ENCODE measurements at regions not wholly inside any gene's neighbourhood (a gene's known extent, or its start where the extent isn't known, plus 50 kb on each side); places are given as distances from the start of the nearest gene placed in this dataset.

DNA sequence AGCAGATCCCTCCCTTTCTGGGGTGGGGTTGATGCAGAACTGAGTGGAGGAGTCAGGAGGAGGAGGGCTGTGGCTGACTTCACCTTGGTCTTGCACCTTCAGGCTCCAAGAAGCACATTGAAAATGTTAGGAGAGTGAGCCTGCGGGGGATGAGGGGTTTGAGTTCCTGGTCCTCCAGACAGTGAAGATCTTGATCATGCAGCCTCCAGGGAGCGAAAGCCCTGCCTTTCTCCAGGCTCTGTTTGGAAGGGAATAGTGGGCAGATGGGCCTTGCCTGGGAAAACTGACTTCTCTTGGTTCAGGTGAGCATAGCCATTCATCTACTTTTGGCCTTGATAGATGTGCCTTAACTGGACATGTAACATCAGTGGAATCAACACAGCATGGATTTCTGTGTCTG, 267.6 kb upstream of the B3GAT1 start:
- 87 to 88% methylated on average over 2 of the region's 2 CpGs for WGBS, 2 donors
- Histone ChIP-seq H3K4me3 (no peak overlapping the region), H3K27me3 (no peaks in the 10 kb centered on the region), H3K4me1 (no peaks in the 10 kb centered on the region), H3K9me3 (no peaks in the 10 kb centered on the region), H3K27ac (no peak overlapping the region), H3K36me3 (replicated peaks in 1 of 2; ENCODE audit: insufficient read depth in 1 of 2, low read depth in 2 of 2) (no peaks in the 10 kb centered on the region)
- ATAC-seq (no peak), DNase-seq (no peak)
- intact Hi-C loops (cut with DNase I): no loop called here
- TF ChIP-seq, protein P1, sequence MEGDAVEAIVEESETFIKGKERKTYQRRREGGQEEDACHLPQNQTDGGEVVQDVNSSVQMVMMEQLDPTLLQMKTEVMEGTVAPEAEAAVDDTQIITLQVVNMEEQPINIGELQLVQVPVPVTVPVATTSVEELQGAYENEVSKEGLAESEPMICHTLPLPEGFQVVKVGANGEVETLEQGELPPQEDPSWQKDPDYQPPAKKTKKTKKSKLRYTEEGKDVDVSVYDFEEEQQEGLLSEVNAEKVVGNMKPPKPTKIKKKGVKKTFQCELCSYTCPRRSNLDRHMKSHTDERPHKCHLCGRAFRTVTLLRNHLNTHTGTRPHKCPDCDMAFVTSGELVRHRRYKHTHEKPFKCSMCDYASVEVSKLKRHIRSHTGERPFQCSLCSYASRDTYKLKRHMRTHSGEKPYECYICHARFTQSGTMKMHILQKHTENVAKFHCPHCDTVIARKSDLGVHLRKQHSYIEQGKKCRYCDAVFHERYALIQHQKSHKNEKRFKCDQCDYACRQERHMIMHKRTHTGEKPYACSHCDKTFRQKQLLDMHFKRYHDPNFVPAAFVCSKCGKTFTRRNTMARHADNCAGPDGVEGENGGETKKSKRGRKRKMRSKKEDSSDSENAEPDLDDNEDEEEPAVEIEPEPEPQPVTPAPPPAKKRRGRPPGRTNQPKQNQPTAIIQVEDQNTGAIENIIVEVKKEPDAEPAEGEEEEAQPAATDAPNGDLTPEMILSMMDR (IDR thresholded peaks at IDR 0.05): no peak
- TF ChIP-seq POLR2A (IDR thresholded peaks at IDR 0.05): no peak

- ATAC-seq (no peak), DNase-seq (no peak)
- Histone ChIP-seq H3K4me1 (no peaks in the 10 kb centered on the region), H3K27me3 (no peaks in the 10 kb centered on the region), H3K4me3 (no peak overlapping the region), H3K36me3 (replicated peaks in 1 of 2; ENCODE audit: insufficient read depth in 1 of 2, low read depth in 2 of 2) (no peaks in the 10 kb centered on the region), H3K9me3 (peaks cover 0 to 6% (median 0%) of the 10 kb centered on the region in 3 donors), H3K27ac (no peak overlapping the region)
- intact Hi-C loops (cut with DNase I): no loop called here
- WGBS, 2 donors: 62 to 64% methylated on average over 3 of the region's 3 CpGs
- no peak for TF ChIP-seq POLR2A (IDR thresholded peaks at IDR 0.05)
- TF ChIP-seq, protein P1 (IDR thresholded peaks at IDR 0.05): no peak
Observed at GRCh38 chr11:134678744-134679143, 266.7 kb upstream of the B3GAT1 start.

GRCh38 chr11:134677891-134678551, 266.0 kb upstream of the B3GAT1 start:
- no peak for DNase-seq
- no peak for TF ChIP-seq POLR2A (IDR thresholded peaks at IDR 0.05)
- TF ChIP-seq, protein P1 (IDR thresholded peaks at IDR 0.05): no peak
- intact Hi-C loops (cut with DNase I): no loop called here
- H3K4me1 ChIP-seq: no peaks in the 10 kb centered on the region
- H3K27ac ChIP-seq: no peak overlapping the region
- no peaks in the 10 kb centered on the region for H3K27me3 ChIP-seq
- 78 to 79% methylated on average over 7 of the region's 7 CpGs for WGBS, 2 donors
- ATAC-seq: no peak
- H3K36me3 ChIP-seq (replicated peaks in 1 of 2; ENCODE audit: insufficient read depth in 1 of 2, low read depth in 2 of 2): no peaks in the 10 kb centered on the region
- no peak overlapping the region for H3K4me3 ChIP-seq
- peaks cover 0 to 6% (median 0%) of the 10 kb centered on the region in 3 donors for H3K9me3 ChIP-seq

GRCh38 chr11:134677397-134677822, 265.4 kb upstream of the B3GAT1 start:
- intact Hi-C loops (cut with DNase I): no loop called here
- TF ChIP-seq, protein P1 (IDR thresholded peaks at IDR 0.05): no peak
- TF ChIP-seq POLR2A (IDR thresholded peaks at IDR 0.05): no peak
- Histone ChIP-seq H3K36me3 (replicated peaks in 1 of 2; ENCODE audit: insufficient read depth in 1 of 2, low read depth in 2 of 2) (no peaks in the 10 kb centered on the region), H3K9me3 (peaks cover 0 to 6% (median 0%) of the 10 kb centered on the region in 3 donors), H3K27me3 (no peaks in the 10 kb centered on the region), H3K27ac (no peak overlapping the region), H3K4me1 (no peaks in the 10 kb centered on the region), H3K4me3 (no peak overlapping the region)
- WGBS, 2 donors: 61 to 70% methylated on average over 8 to 9 of the region's 9 CpGs
- DNase-seq (no peak), ATAC-seq (no peak)

Data from body of pancreas (tissue), 4 donors.